MM.1S (cell line): ENCODE measurements at regions not wholly inside any gene's neighbourhood (a gene's known extent, or its start where the extent isn't known, plus 50 kb on each side); places are given as distances from the start of the nearest gene placed in this dataset.

Source experiments
- EZH2phosphoT487 ChIP-seq: fragments of 300-600 bp; sonication (generic); IDR thresholded peaks from 2 replicates; pipeline ENCODE4 v1.6.1; 2018; ENCODE audit warnings: antibody characterized with exemption, low read length
- TF ChIP-seq, protein P1 (sequence below): fragments of 300-600 bp; sonication (generic); IDR thresholded peaks from 2 replicates; pipeline ENCODE4 v1.5.1; 2016; ENCODE audit warnings: antibody characterized with exemption, low read length, mixed read lengths

- TF ChIP-seq, protein P1, sequence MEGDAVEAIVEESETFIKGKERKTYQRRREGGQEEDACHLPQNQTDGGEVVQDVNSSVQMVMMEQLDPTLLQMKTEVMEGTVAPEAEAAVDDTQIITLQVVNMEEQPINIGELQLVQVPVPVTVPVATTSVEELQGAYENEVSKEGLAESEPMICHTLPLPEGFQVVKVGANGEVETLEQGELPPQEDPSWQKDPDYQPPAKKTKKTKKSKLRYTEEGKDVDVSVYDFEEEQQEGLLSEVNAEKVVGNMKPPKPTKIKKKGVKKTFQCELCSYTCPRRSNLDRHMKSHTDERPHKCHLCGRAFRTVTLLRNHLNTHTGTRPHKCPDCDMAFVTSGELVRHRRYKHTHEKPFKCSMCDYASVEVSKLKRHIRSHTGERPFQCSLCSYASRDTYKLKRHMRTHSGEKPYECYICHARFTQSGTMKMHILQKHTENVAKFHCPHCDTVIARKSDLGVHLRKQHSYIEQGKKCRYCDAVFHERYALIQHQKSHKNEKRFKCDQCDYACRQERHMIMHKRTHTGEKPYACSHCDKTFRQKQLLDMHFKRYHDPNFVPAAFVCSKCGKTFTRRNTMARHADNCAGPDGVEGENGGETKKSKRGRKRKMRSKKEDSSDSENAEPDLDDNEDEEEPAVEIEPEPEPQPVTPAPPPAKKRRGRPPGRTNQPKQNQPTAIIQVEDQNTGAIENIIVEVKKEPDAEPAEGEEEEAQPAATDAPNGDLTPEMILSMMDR, result no peak
- TF ChIP-seq EZH2phosphoT487, result no peak
Measured at GRCh38 chr13:79765331-79765730, 284.4 kb downstream of the NDFIP2 start.
